ENCODE measurements at regions not wholly inside any gene's neighbourhood (a gene's known extent, or its start where the extent isn't known, plus 50 kb on each side); places are given as distances from the start of the nearest gene placed in this dataset.

GRCh38 chr5:60297658-60298057 is 402.3 kb downstream of the DEPDC1B start:
- TF ChIP-seq EZH2 (IDR thresholded peaks at IDR 0.05; ENCODE audit: borderline replicate concordance, low read depth, low read length, severe bottlenecking) (no peak), POLR2AphosphoS5 (IDR thresholded peaks at IDR 0.05; ENCODE audit: insufficient read depth, low read depth, low read length) (no peak), POLR2A (IDR thresholded peaks at IDR 0.05; ENCODE audit: low read depth, low read length) (no peak), GATA2 (IDR thresholded peaks at IDR 0.05; ENCODE audit: insufficient read depth, insufficient read length, low read depth, low read length) (no peak), MAX (IDR thresholded peaks at IDR 0.05; ENCODE audit: insufficient read depth, insufficient read length) (no peak), JUN (IDR thresholded peaks at IDR 0.05; ENCODE audit: borderline replicate concordance, insufficient read depth, insufficient read length, low read depth) (no peak), CTCF (IDR thresholded peaks at IDR 0.05; ENCODE audit: extremely low read depth in 1 of 2, insufficient read depth in 1 of 2, low read depth in 1 of 2, low read length in 2 of 2) (no peak), FOS (IDR thresholded peaks at IDR 0.05; ENCODE audit: borderline replicate concordance, insufficient read depth, low read length) (no peak)
- H4K20me1 ChIP-seq (replicated peaks; ENCODE audit: control insufficient read depth, extremely low read depth, insufficient read depth, low read length) = no peaks in the 10 kb centered on the region
- no peaks in the 10 kb centered on the region for H3K79me2 ChIP-seq (ENCODE audit: control insufficient read depth, insufficient read depth, low read length)

More at GRCh38 chr5:60297658-60298057, 402.3 kb downstream of the DEPDC1B start:
- Histone ChIP-seq H3K4me3 (replicated peaks in 1 of 3; ENCODE audit: insufficient read depth in 1 of 3, low read depth in 1 of 3, low read length in 3 of 3) (no peak overlapping the region), H3K9me3 (replicated peaks; ENCODE audit: control insufficient read depth, insufficient read depth, low read length) (no peaks in the 10 kb centered on the region), H3K27ac (ENCODE audit: insufficient read depth, low read depth, low read length) (no peak overlapping the region), H3K4me1 (ENCODE audit: control insufficient read depth, extremely low read depth, insufficient read depth, low read length) (no peaks in the 10 kb centered on the region), H3K36me3 (ENCODE audit: control insufficient read depth in 2 of 2, extremely low read depth in 1 of 2, insufficient read depth in 2 of 2, low read length in 2 of 2) (no peaks in the 10 kb centered on the region), H3K9ac (replicated peaks; ENCODE audit: extremely low read depth, insufficient read depth, low read length) (no peak overlapping the region), H3K4me2 (ENCODE audit: insufficient read depth, low read length) (no peak overlapping the region), H2AFZ (ENCODE audit: low read depth, low read length) (no peak overlapping the region), H3K9me1 (replicated peaks; ENCODE audit: control insufficient read depth, extremely low read depth, insufficient read depth, low read length) (no peaks in the 10 kb centered on the region), H3K27me3 (ENCODE audit: control insufficient read depth in 2 of 2, insufficient read depth in 2 of 2, low read length in 2 of 2) (no peaks in the 10 kb centered on the region)
- BruUV-seq (replicated peaks) = no TSS peak
- DNase-seq (ENCODE audit: low read depth, low spot score) = no peak
- intact Hi-C loops (cut with micrococcal nuclease) = no loop called here
- dilution Hi-C loops (cut with MboI; ENCODE audit: extremely low pct_ligation_motif_present, low sequenced_read_pairs) = no loop called here
- CTCF ChIA-PET = no interaction called here
- no peak for FAIRE-seq
- POLR2A ChIA-PET = no interaction called here

All from endothelial cell of umbilical vein (primary cell).